ENCODE measurements at regions not wholly inside any gene's neighbourhood (a gene's known extent, or its start where the extent isn't known, plus 50 kb on each side); places are given as distances from the start of the nearest gene placed in this dataset.

GRCh38 chr9:31325778-31326177 lies 1058.7 kb upstream of the ACO1 start:
- TF ChIP-seq NFIC (IDR thresholded peaks at IDR 0.05; ENCODE audit: low read depth, low read length) (no peak), GABPA (IDR thresholded peaks at IDR 0.05; ENCODE audit: low read depth) (no peak)
